NCI-H526 treated with DMSO at 0.1 percent for 48 hours (cell line): ENCODE measurements at regions not wholly inside any gene's neighbourhood (a gene's known extent, or its start where the extent isn't known, plus 50 kb on each side); places are given as distances from the start of the nearest gene placed in this dataset.

Experiments used
- DNase-seq: peaks from one replicate; lab custom pipeline; 2025; lab: John Stamatoyannopoulos, UW

GRCh38 chr18:29693334-29693733 is 1349.2 kb downstream of the DSC3 start:
- DNase-seq, result no peak

- no peak for DNase-seq
These were observed 1361.0 kb downstream of the DSC3 start for GRCh38 chr18:29681578-29681977.

- DNase-seq, result no peak
These were observed 1378.1 kb downstream of the DSC3 start for GRCh38 chr18:29664278-29665036.

GRCh38 chr18:29661924-29662323 is 1380.6 kb downstream of the DSC3 start:
- DNase-seq, result no peak

DNA sequence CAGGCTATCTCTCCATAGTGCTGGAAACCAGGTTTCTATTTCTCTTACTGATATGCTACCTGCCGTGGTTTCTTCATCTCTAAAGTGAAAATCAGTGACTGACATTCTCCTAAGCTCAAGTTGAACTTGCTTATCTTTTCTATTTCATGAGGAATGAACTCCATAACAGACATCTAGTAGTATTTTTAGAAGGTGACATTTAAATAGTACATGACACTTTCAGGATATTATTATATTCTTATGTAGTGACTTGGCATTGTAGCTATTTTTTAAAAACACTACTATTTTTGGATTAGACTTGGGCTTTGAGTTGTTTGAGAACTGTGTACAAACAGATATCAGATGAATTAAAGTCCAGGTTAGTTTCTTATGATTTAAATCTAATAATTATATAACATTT is 1381.8 kb downstream of the DSC3 start:
- DNase-seq, result no peak

DNA sequence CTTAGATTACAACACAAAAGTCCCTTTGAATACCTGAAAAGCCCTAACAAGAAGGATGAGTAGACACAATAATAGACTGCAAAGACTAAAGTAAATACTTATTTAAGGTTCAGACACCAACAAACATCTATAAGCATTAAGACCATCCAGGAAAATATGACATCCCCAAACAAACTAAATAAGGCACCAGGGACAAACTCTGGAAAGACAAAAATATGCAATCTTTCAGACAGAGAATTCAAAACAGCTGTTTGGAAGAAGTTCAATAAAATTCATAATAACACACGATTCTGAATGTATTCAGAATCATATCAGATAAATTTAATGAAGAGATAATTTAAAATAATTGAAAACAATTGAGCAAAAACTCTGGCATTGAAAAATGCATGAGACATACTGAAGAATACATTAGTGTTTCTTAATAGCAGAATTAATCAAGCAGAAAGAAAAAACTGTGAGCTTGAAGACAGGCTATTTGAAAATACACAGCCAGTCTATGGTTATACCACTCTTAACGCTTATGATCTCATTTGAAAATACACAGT is 1388.8 kb downstream of the DSC3 start:
- no peak for DNase-seq

- no peak for DNase-seq
These were observed 1389.7 kb downstream of the DSC3 start for GRCh38 chr18:29652797-29653196.

GRCh38 chr18:29651122-29651680 is 1391.3 kb downstream of the DSC3 start:
- no peak for DNase-seq

DNA sequence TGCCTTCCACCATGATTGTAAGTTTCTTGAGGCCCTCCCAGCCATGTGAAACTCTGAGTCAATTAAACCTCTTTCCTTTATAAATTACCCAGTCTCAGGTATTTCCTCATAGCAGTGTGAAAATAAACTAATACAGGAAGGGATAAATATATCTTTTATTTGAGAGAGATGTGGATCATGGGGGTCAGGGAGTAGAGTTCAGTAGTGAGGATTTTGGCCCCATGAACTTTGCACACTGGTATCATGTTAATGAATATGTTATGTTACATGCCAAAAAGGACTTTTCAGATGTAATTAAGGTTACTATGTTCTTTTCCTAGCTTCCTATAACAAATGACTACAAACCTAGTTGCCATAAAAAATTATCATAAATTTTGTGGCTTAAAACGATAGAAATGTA is 1393.7 kb downstream of the DSC3 start:
- DNase-seq, result no peak

- DNase-seq, result no peak
These were observed 1394.8 kb downstream of the DSC3 start for GRCh38 chr18:29647700-29648099.

DNA sequence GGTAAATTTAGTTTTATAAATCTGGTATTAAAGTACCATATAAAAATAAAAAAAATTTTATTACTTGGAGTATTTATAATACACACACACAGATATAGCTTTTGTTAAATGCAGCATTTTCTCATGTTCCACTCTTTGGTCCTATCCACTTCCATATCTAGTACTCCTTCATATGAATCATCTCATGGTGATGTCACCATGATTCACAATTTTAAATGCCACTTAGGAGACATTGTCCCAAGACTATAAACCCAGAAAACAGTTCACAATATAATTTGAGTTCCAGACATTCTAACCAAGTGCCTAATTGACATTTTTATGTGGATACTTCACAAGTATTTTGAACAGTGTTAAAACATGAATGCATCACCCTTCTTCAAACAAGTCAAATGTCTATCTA is 1398.3 kb downstream of the DSC3 start:
- no peak for DNase-seq

DNA sequence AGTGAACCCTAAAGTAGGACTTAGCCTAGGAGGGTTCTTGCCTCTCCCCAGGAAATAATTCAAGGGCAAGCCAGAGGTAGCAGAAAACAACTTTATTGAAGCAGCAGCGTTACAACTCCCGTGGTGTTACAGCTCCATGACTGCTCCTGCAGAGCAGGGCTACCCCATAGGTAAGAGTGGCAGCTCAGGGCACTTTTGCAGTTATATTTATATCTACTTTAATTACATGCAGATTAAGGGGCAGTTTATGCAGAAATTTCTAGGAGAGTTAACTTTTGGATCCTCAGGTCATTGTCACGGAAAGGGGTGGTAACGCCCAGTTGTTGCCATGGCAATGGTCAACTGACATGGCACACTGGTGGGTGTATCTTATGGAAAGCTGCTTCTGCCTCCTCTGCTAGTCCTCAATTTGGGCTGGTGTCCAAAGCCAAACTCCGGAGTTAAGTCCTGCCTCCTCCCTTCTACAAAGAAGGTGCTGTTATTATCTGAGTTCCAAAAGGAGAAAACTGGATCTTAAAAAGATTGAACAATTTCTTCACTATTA is 1413.0 kb downstream of the DSC3 start:
- no peak for DNase-seq

GRCh38 chr18:29626094-29626493 is 1416.4 kb downstream of the DSC3 start:
- DNase-seq, result no peak

- no peak for DNase-seq
These were observed 1425.7 kb downstream of the DSC3 start for GRCh38 chr18:29616867-29617266.

DNA sequence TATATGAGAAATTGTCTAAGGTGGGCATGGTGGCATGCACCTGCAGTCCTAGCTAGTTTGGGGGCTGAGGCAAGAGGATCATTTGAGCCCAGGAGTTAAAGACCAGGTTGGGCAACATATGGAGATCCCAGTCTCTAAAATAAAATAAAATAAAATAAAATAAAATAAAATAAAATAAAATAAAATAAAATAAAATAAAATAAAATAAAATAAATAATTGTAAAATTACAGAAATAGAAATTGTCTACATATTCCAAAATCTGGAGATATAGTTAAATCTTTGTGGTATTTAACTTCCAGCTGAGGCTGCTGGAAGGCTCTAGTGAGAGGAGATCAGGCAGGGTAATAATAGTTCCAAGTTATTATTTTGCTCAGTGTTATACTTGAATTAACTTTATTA is 1432.1 kb upstream of the CDH2 start:
- no peak for DNase-seq

DNA sequence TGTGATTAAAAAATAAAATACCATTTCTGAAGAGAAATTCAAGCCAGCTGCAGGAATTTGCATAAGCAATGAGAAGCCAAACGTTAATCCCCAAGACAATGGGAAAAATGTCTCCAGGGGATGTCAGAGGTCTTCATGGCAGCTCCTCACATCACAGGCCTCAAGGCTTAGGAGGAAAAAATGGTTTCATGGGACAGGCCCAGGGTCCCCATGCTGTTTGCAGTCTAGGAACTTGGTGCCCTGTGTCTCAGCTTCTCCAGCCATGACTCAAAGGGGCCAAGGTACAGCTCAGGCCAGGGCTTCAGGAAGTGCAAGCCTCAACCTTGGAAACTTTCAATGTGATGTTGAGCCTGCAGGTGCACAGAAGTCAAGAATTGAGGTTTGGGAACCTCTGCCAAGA is 1428.4 kb upstream of the CDH2 start:
- DNase-seq, result no peak

GRCh38 chr18:29596959-29597358 is 1420.0 kb upstream of the CDH2 start:
- DNase-seq, result no peak

GRCh38 chr18:29594493-29594892 is 1417.6 kb upstream of the CDH2 start:
- no peak for DNase-seq

DNA sequence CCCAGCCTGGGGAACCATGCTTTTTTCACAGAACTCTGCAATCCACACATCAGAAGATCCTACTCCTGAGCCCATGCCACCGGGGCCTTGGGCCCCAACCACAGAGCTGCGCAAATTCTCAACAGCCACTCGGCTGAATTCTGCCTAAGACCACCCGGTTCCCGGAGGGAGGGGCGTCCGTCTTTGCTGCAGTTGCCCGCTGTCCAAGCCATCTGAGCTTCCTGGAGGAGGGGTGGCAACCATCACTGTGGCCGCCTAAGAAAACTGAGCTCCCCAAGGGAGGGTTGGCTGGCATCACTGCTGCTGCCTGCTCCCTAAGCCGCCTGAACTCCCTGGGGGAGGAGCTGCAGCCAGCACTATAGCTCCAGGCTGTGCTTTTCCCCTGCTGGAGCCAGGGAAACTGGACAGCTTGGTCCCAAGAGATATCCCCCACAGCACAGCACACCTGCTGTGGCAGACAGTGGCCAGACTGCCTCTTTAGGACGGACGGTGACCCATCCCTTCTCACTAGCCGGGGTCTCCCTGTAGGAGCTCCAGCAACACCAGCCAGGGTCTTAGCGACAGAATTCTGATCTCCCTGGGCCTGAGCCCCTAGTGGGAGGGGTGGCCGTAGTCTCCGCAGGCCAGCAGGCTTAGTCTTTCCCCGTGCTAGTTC is 1411.6 kb upstream of the CDH2 start:
- no peak for DNase-seq

GRCh38 chr18:29586210-29586609 is 1409.3 kb upstream of the CDH2 start:
- no peak for DNase-seq

DNA sequence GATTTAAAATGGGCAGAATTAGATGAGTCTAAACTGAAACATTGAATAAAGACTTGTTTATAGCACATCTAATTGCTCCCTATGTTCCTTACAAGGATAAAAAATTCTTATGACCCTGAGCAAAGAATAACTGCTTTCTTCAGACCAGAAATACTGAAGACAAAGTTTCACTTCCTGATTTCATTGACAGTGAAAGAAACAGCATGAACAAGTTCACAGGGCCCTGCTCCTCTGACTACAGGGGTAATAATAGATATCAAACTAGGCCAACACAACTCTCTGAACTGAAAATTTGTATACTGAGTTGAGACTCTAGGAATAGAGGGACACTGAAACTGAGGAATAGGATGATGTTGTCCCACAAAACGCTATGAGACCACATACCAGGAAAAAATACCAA is 1383.3 kb upstream of the CDH2 start:
- no peak for DNase-seq

- DNase-seq, result no peak
These were observed 1379.1 kb upstream of the CDH2 start for GRCh38 chr18:29556070-29556469.

DNA sequence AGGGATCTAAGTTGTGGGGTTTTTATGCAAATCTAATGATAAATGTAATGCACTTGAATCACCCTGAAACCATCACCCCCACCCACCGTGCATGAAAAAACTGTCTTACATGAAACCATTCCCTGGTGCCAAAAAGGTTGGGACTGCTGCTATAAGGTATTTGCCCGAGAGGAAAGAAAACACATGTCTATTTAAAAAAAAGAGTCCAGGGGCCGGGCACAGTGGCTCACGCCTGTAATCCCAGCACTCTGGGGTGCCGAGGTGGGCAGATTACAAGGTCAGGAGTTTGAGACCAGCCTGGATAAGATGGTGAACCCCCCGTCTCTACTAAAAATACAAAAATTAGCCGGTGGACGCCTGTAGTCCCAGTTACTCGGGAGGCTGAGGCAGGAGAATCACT is 1372.8 kb upstream of the CDH2 start:
- no peak for DNase-seq
